ENCODE measurements at regions not wholly inside any gene's neighbourhood (a gene's known extent, or its start where the extent isn't known, plus 50 kb on each side); places are given as distances from the start of the nearest gene placed in this dataset.

DNA sequence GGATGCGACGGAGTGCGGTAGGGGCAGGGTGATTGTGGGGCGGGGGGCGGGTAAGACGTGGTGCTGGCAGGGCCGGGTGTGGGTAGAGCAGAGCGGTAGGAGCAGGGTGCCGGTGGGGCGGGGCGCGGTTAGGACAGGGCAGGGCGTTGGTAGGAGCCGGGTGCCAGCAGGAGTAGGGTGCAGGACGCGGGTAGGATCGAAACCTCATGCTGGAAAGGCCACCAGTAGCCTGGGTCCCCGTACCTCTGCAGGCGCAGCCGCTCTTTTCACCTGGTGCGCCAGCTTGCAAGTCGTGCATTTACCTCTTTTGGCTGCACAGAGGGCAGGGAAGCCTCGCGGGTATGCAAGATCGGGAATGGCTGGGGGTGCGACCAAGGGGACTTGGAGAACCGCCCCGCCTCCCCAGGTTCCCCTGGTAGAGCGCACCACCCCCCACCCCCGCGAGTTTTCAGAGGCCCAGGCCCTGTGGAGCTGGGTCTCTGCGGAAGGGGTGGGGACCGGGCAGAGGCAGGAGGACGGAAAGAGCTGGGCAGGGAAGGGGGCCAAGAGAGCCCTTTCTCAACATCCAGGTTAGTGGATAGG is 104.8 kb upstream of the SIMC1 start:
- Histone ChIP-seq H3K9me1 (ENCODE audit: control insufficient read depth, insufficient read depth, low read length) (no peaks in the 10 kb centered on the region), H3K27ac (ENCODE audit: extremely low read depth, low read depth, low read length) (no peak overlapping the region), H3K36me3 (ENCODE audit: control insufficient read depth, insufficient read depth, low read length) (no peaks in the 10 kb centered on the region), H3K9ac (ENCODE audit: insufficient read depth in 1 of 2, low read depth in 2 of 2, low read length in 2 of 2) (no peak overlapping the region), H3K9me3 (replicated peaks; ENCODE audit: control insufficient read depth, insufficient read depth, low read depth, low read length) (no peaks in the 10 kb centered on the region), H3K4me1 (replicated peaks in 1 of 2; ENCODE audit: control insufficient read depth in 2 of 2, insufficient read depth in 2 of 2, low read length in 2 of 2) (peaks cover 0 to 25% of the 10 kb centered on the region in 2 experiments; a peak in 2 of 5 replicates), H3K4me2 (ENCODE audit: insufficient read depth, low read length) (no peak overlapping the region), H3K79me2 (ENCODE audit: control insufficient read depth, insufficient read depth, low read length) (no peaks in the 10 kb centered on the region), H3K27me3 (ENCODE audit: control insufficient read depth in 2 of 2, insufficient read depth in 2 of 2, low read length in 2 of 2) (no peaks in the 10 kb centered on the region), H3K4me3 (no peak overlapping the region), H2AFZ (ENCODE audit: low read depth, low read length) (no peak overlapping the region), H4K20me1 (replicated peaks; ENCODE audit: control insufficient read depth, insufficient read depth, low read length) (no peaks in the 10 kb centered on the region)
- POLR2A ChIA-PET = interaction anchor here (0.5 kb wide), 1 partner anchor 21 kb away, joined by 3 read pairs; no protein-coding TSS in a partner anchor
- in situ Hi-C loops (cut with MboI) = no loop called here
- CTCF ChIA-PET (ENCODE audit: low intra/inter-chr PET ratio) = no interaction called here
- ATAC-seq = no peak
- BruUV-seq (replicated peaks) = no TSS peak
- WGBS (ENCODE audit: insufficient coverage, low coverage, missing lambda C conversion rate) = 75% methylated on average over 22 of the region's 34 CpGs
- no peak for FAIRE-seq
- DNase-seq (ENCODE audit: extremely low read depth in 1 of 4, low spot score in 3 of 4) = no peak
- intact Hi-C loops (cut with micrococcal nuclease) = no loop called here
- TF ChIP-seq ZNF274 (IDR thresholded peaks at IDR 0.05; ENCODE audit: borderline replicate concordance, low read depth, low read length) (no peak), NR3C1 (CRISPR knock-in tag; IDR thresholded peaks at IDR 0.05) (no peak), SREBF1 (IDR thresholded peaks at IDR 0.05; ENCODE audit: borderline replicate concordance, low read depth, low read length) (no peak), ZNF41 (CRISPR knock-in tag; conservative IDR thresholded peaks at IDR 0.05) (no peak), STAT6 (CRISPR knock-in tag; IDR thresholded peaks at IDR 0.05) (no peak), RFX1 (IDR thresholded peaks at IDR 0.05) (no peak), ETV6 (IDR thresholded peaks at IDR 0.05; ENCODE audit: borderline replicate concordance in 1 of 2, low read depth in 2 of 2, low read length in 1 of 2) (no peak), ETV6 (CRISPR knock-in tag; IDR thresholded peaks at IDR 0.05; ENCODE audit: borderline replicate concordance) (no peak), MEIS2 (IDR thresholded peaks at IDR 0.05; ENCODE audit: partially characterized antibody) (no peak), MCM3 (IDR thresholded peaks at IDR 0.05) (no peak), ZNF583 (CRISPR knock-in tag; IDR thresholded peaks at IDR 0.05) (no peak), ZNF77 (CRISPR knock-in tag; IDR thresholded peaks at IDR 0.05) (no peak), POLR3G (IDR thresholded peaks at IDR 0.05; ENCODE audit: extremely low read depth, insufficient read length, insufficient replicate concordance) (no peak), ZNF668 (CRISPR knock-in tag; IDR thresholded peaks at IDR 0.05) (no peak), TCFL5 (CRISPR knock-in tag; conservative IDR thresholded peaks at IDR 0.05) (no peak)
- TF ChIP-seq, protein P1, sequence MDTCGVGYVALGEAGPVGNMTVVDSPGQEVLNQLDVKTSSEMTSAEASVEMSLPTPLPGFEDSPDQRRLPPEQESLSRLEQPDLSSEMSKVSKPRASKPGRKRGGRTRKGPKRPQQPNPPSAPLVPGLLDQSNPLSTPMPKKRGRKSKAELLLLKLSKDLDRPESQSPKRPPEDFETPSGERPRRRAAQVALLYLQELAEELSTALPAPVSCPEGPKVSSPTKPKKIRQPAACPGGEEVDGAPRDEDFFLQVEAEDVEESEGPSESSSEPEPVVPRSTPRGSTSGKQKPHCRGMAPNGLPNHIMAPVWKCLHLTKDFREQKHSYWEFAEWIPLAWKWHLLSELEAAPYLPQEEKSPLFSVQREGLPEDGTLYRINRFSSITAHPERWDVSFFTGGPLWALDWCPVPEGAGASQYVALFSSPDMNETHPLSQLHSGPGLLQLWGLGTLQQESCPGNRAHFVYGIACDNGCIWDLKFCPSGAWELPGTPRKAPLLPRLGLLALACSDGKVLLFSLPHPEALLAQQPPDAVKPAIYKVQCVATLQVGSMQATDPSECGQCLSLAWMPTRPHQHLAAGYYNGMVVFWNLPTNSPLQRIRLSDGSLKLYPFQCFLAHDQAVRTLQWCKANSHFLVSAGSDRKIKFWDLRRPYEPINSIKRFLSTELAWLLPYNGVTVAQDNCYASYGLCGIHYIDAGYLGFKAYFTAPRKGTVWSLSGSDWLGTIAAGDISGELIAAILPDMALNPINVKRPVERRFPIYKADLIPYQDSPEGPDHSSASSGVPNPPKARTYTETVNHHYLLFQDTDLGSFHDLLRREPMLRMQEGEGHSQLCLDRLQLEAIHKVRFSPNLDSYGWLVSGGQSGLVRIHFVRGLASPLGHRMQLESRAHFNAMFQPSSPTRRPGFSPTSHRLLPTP (IDR thresholded peaks at IDR 0.05; ENCODE audit: borderline replicate concordance, extremely low read depth, insufficient read length) = no peak
- TF ChIP-seq, protein P2, sequence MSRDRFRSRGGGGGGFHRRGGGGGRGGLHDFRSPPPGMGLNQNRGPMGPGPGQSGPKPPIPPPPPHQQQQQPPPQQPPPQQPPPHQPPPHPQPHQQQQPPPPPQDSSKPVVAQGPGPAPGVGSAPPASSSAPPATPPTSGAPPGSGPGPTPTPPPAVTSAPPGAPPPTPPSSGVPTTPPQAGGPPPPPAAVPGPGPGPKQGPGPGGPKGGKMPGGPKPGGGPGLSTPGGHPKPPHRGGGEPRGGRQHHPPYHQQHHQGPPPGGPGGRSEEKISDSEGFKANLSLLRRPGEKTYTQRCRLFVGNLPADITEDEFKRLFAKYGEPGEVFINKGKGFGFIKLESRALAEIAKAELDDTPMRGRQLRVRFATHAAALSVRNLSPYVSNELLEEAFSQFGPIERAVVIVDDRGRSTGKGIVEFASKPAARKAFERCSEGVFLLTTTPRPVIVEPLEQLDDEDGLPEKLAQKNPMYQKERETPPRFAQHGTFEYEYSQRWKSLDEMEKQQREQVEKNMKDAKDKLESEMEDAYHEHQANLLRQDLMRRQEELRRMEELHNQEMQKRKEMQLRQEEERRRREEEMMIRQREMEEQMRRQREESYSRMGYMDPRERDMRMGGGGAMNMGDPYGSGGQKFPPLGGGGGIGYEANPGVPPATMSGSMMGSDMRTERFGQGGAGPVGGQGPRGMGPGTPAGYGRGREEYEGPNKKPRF (IDR thresholded peaks at IDR 0.05; ENCODE audit: low read depth, low read length) = no peak
